ENCODE measurements at regions not wholly inside any gene's neighbourhood (a gene's known extent, or its start where the extent isn't known, plus 50 kb on each side); places are given as distances from the start of the nearest gene placed in this dataset.

DNA sequence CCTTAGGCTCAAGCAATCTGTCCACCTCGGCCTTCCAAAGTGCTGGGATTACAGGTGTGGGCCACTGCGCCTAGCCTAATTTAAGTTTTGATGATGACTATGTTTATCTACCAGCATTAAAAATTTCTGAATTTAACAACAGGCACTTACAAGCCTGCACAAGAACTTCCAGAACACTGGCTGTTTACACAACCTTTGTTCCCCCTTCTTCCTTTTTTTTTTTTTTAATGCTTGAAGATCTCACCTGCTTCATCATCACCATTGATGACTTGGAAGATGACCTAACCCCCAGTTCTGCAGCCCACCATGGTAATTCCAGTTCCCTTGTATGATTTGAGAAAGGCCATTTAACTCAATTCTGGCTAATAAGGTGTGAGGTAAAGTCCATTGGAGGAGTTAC, 70.4 kb downstream of the GJD2 start:
- no peaks in the 10 kb centered on the region for H3K27me3 ChIP-seq (ENCODE audit: control insufficient read depth in 2 of 2, insufficient read depth in 2 of 2, low read length in 2 of 2)
- no peak overlapping the region for H2AFZ ChIP-seq (ENCODE audit: low read depth, low read length)
- intact Hi-C loops (cut with micrococcal nuclease) (no loop called here), in situ Hi-C loops (cut with MboI) (no loop called here)
- ATAC-seq (no peak), FAIRE-seq (peak; percentile 44), DNase-seq (ENCODE audit: extremely low read depth in 1 of 4, low spot score in 3 of 4) (no peak)
- no peak overlapping the region for H3K4me3 ChIP-seq
- ChIA-PET POLR2A (interaction anchor here (0.6 kb wide), 1 partner anchor 61 kb away, joined by 3 read pairs; no protein-coding TSS in a partner anchor), CTCF (ENCODE audit: low intra/inter-chr PET ratio) (no interaction called here)
- no peak overlapping the region for H3K4me2 ChIP-seq (ENCODE audit: insufficient read depth, low read length)
- no peak overlapping the region for H3K9ac ChIP-seq (ENCODE audit: insufficient read depth in 1 of 2, low read depth in 2 of 2, low read length in 2 of 2)
- 88% methylated on average over 2 of the region's 2 CpGs for WGBS (ENCODE audit: insufficient coverage, low coverage, missing lambda C conversion rate)
- H3K9me3 ChIP-seq (replicated peaks; ENCODE audit: control insufficient read depth, insufficient read depth, low read depth, low read length): no peaks in the 10 kb centered on the region; the same call in 1 of the 2 replicates
- H3K4me1 ChIP-seq (replicated peaks in 1 of 2; ENCODE audit: control insufficient read depth in 2 of 2, insufficient read depth in 2 of 2, low read length in 2 of 2): 0 out of 5 replicates have a peak, but pooled peaks cover 0 to 2% of the 10 kb centered on the region in 2 experiments
- TF ChIP-seq KLF1 (tag; IDR thresholded peaks at IDR 0.05) (no peak), MYNN (IDR thresholded peaks at IDR 0.05) (no peak), MYNN (CRISPR knock-in tag; IDR thresholded peaks at IDR 0.05) (no peak), NR2C1 (IDR thresholded peaks at IDR 0.05) (no peak), NR2C1 (tag; IDR thresholded peaks at IDR 0.05) (no peak), HDGF (IDR thresholded peaks at IDR 0.05) (no peak), TEAD4 (IDR thresholded peaks at IDR 0.05; ENCODE audit: low read length) (no peak), TEAD4 (CRISPR knock-in tag; IDR thresholded peaks at IDR 0.05; ENCODE audit: borderline replicate concordance) (no peak), TRIM24 (IDR thresholded peaks at IDR 0.05) (no peak), GABPA (tag; conservative IDR thresholded peaks at IDR 0.05; ENCODE audit: low read depth) (no peak)
- TF ChIP-seq, protein P1, sequence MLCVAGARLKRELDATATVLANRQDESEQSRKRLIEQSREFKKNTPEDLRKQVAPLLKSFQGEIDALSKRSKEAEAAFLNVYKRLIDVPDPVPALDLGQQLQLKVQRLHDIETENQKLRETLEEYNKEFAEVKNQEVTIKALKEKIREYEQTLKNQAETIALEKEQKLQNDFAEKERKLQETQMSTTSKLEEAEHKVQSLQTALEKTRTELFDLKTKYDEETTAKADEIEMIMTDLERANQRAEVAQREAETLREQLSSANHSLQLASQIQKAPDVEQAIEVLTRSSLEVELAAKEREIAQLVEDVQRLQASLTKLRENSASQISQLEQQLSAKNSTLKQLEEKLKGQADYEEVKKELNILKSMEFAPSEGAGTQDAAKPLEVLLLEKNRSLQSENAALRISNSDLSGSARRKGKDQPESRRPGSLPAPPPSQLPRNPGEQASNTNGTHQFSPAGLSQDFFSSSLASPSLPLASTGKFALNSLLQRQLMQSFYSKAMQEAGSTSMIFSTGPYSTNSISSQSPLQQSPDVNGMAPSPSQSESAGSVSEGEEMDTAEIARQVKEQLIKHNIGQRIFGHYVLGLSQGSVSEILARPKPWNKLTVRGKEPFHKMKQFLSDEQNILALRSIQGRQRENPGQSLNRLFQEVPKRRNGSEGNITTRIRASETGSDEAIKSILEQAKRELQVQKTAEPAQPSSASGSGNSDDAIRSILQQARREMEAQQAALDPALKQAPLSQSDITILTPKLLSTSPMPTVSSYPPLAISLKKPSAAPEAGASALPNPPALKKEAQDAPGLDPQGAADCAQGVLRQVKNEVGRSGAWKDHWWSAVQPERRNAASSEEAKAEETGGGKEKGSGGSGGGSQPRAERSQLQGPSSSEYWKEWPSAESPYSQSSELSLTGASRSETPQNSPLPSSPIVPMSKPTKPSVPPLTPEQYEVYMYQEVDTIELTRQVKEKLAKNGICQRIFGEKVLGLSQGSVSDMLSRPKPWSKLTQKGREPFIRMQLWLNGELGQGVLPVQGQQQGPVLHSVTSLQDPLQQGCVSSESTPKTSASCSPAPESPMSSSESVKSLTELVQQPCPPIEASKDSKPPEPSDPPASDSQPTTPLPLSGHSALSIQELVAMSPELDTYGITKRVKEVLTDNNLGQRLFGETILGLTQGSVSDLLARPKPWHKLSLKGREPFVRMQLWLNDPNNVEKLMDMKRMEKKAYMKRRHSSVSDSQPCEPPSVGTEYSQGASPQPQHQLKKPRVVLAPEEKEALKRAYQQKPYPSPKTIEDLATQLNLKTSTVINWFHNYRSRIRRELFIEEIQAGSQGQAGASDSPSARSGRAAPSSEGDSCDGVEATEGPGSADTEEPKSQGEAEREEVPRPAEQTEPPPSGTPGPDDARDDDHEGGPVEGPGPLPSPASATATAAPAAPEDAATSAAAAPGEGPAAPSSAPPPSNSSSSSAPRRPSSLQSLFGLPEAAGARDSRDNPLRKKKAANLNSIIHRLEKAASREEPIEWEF (CRISPR knock-in tag; IDR thresholded peaks at IDR 0.05): no peak
- H3K9me1 ChIP-seq (ENCODE audit: control insufficient read depth, insufficient read depth, low read length): no peaks in the 10 kb centered on the region
- no peak overlapping the region for H3K27ac ChIP-seq (ENCODE audit: extremely low read depth, low read depth, low read length)
- no peaks in the 10 kb centered on the region for H3K79me2 ChIP-seq (ENCODE audit: control insufficient read depth, insufficient read depth, low read length)
- no TSS peak for BruUV-seq (replicated peaks)
- no peaks in the 10 kb centered on the region for H4K20me1 ChIP-seq (replicated peaks; ENCODE audit: control insufficient read depth, insufficient read depth, low read length)
- peaks cover 12% of the 10 kb centered on the region for H3K36me3 ChIP-seq (ENCODE audit: control insufficient read depth, insufficient read depth, low read length)
